ENCODE measurements at regions not wholly inside any gene's neighbourhood (a gene's known extent, or its start where the extent isn't known, plus 50 kb on each side); places are given as distances from the start of the nearest gene placed in this dataset.
"Not testable (repeated sequence)": the region's sequence is repeated elsewhere in the genome, so short reads cannot be mapped to it uniquely, and the experiment has no call there.

DNA sequence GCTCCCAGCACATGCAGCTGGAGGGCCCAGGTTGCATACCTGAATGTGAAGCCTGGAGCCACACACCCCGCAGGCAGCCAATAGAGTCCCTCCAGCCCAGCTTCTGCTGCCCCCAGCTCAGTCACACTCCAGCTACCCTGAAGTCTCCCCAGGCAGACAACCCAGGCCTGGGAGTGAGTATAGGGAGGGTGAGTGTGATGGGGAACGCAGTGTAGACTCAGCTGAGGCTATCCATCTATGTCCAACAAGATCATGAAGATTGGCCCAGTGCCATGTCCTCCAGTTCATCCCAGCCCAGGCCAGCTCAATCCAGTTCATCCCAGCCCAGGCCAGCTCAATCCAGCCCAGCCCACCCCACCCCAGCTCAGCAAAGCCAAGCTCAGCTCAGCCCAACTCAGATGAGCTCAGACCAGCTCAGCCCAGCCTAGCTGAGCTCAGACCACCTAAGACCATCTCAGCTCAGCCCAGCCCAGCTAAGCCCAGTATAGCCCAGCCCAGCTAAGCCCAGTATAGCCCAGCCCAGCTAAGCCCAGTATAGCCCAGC, 330.4 kb downstream of the TMEM121 start:
- H3K4me3 ChIP-seq = no peak overlapping the region
- no peaks in the 10 kb centered on the region for H3K27me3 ChIP-seq
- no peaks in the 10 kb centered on the region for H3K4me1 ChIP-seq
- 80 to 96% methylated on average over 2 of the region's 2 CpGs for WGBS, 2 donors
- no peak overlapping the region for H3K27ac ChIP-seq
- H3K9me3 ChIP-seq = no peaks in the 10 kb centered on the region
- peak; percentile 6 for DNase-seq
- intact Hi-C loops (cut with DNase I; ENCODE audit: low total_unique reads) = no loop called here
- no peak for TF ChIP-seq POLR2A (IDR thresholded peaks at IDR 0.05)
- TF ChIP-seq, protein P1, sequence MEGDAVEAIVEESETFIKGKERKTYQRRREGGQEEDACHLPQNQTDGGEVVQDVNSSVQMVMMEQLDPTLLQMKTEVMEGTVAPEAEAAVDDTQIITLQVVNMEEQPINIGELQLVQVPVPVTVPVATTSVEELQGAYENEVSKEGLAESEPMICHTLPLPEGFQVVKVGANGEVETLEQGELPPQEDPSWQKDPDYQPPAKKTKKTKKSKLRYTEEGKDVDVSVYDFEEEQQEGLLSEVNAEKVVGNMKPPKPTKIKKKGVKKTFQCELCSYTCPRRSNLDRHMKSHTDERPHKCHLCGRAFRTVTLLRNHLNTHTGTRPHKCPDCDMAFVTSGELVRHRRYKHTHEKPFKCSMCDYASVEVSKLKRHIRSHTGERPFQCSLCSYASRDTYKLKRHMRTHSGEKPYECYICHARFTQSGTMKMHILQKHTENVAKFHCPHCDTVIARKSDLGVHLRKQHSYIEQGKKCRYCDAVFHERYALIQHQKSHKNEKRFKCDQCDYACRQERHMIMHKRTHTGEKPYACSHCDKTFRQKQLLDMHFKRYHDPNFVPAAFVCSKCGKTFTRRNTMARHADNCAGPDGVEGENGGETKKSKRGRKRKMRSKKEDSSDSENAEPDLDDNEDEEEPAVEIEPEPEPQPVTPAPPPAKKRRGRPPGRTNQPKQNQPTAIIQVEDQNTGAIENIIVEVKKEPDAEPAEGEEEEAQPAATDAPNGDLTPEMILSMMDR (IDR thresholded peaks at IDR 0.05) = no peak
- no peaks in the 10 kb centered on the region for H3K36me3 ChIP-seq (ENCODE audit: low read depth, missing control alignments)

DNA sequence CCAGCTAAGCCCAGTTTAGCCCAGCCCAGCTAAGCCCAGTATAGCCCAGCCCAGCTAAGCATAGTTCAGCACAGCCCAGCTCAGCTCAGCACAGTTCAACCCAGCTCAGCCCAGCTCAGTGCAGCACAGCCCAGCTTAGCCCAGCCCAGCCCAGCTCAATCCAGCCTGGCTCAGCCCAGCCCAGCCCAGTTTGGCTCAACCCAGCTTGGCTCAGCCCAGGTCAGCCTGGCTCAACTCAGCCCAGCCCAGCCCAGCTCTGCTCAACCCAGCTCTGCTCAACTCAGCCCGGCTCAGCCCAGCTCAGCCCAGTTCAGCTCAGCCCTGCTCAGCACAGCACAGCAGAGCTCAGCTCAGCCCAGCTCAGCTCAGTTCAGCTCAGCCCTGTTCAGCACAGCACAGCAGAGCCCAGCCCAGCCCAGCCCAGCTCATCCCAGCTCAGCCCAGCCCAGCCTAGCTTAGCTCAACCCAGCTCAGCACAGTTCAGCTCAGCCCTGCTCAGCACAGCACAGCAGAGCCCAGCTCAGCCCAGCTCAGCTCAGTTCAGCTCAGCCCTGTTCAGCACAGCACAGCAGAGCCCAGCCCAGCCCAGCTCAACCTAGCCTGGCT, 330.9 kb downstream of the TMEM121 start:
- peak; percentile 9 for DNase-seq
- H3K4me1 ChIP-seq = no peaks in the 10 kb centered on the region
- intact Hi-C loops (cut with DNase I; ENCODE audit: low total_unique reads) = no loop called here
- no peaks in the 10 kb centered on the region for H3K9me3 ChIP-seq
- H3K27ac ChIP-seq = no peak overlapping the region
- no peaks in the 10 kb centered on the region for H3K36me3 ChIP-seq (ENCODE audit: low read depth, missing control alignments)
- 64% methylated on average over 1 of the region's 1 CpG; no CpG with 5 or more reads in 1 of the 2 donors for WGBS, 2 donors
- H3K4me3 ChIP-seq = no peak overlapping the region
- H3K27me3 ChIP-seq = no peaks in the 10 kb centered on the region
- TF ChIP-seq POLR2A (IDR thresholded peaks at IDR 0.05) = no peak
- TF ChIP-seq, protein P1 (IDR thresholded peaks at IDR 0.05) = no peak

DNA sequence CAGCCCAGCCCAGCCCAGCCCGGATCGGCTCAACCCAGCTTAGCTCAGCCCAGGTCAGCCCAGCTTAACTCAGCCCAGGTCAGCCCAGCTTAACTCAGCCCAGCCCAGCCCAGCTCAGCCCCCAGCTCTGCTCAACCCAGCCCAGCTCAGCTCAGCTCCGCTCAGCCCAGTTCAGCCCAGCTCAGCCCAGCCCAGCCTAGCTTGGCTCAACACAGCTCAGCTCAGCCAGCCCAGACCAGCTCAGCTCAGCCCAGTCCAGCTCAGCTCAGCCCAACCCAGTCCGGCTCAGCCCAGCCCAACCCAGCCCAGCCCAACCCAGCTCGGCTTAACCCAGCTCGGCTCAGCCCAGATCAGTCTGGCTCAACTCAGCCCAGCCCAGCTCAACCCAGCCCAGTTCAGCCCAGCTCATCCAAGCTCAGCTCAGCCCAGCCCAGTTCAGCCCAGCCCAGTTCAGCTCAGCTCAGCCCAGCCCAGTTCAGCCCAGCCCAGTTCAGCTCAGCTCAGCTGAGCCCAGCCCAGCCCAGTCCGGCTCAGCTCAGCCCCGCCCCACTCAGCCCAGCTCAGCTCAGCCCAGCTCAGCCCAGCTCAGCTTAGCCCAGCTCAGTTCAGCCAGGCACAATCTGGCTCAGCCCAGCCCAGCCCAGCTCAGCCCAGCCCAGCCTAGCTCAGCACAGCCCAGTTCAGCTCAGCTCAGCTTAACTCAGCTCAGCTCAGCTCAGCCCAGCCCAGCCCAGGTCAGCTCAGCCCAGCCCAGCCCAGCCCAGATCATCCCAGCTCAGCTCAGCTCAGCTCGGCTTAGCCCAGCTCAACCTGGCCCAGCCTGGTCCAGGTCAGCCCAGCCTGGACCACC, 331.7 kb downstream of the TMEM121 start:
- H3K4me1 ChIP-seq = no peaks in the 10 kb centered on the region
- intact Hi-C loops (cut with DNase I; ENCODE audit: low total_unique reads) = no loop called here
- H3K4me3 ChIP-seq = no peak overlapping the region
- H3K9me3 ChIP-seq = no peaks in the 10 kb centered on the region
- no peaks in the 10 kb centered on the region for H3K36me3 ChIP-seq (ENCODE audit: low read depth, missing control alignments)
- TF ChIP-seq POLR2A (IDR thresholded peaks at IDR 0.05) = no peak
- TF ChIP-seq, protein P1 (IDR thresholded peaks at IDR 0.05) = no peak
- peak; percentile 12 for DNase-seq
- no peaks in the 10 kb centered on the region for H3K27me3 ChIP-seq
- no peak overlapping the region for H3K27ac ChIP-seq
- WGBS, 2 donors = 82 to 100% methylated on average over 1 to 9 of the region's 9 CpGs

DNA sequence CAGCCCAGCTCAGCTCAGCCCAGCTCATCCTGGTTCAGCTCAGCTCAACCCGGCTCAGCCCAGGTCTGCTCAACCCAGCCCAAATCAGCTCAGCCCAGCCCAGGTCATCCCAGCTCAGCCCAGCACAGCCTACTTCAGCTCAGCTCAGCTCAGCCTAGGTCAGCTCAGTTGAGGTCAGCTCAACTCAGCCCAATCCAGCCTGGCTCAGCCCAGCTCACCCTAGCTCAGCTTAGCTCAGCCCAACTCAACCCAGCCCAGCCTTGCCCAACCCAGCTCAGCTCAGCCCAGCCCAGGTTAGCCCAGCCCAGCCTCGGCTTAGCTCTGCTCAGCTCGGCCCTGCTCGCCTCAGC, 332.3 kb downstream of the TMEM121 start:
- no peaks in the 10 kb centered on the region for H3K9me3 ChIP-seq
- no peak overlapping the region for H3K27ac ChIP-seq
- no peaks in the 10 kb centered on the region for H3K36me3 ChIP-seq (ENCODE audit: low read depth, missing control alignments)
- intact Hi-C loops (cut with DNase I; ENCODE audit: low total_unique reads) = no loop called here
- no peaks in the 10 kb centered on the region for H3K27me3 ChIP-seq
- WGBS, 2 donors = 94% methylated on average over 4 of the region's 4 CpGs; no CpG with 5 or more reads in 1 of the 2 donors
- no peaks in the 10 kb centered on the region for H3K4me1 ChIP-seq
- DNase-seq = peak; percentile 13
- H3K4me3 ChIP-seq = no peak overlapping the region
- TF ChIP-seq, protein P1 (IDR thresholded peaks at IDR 0.05) = no peak
- TF ChIP-seq POLR2A (IDR thresholded peaks at IDR 0.05) = no peak

DNA sequence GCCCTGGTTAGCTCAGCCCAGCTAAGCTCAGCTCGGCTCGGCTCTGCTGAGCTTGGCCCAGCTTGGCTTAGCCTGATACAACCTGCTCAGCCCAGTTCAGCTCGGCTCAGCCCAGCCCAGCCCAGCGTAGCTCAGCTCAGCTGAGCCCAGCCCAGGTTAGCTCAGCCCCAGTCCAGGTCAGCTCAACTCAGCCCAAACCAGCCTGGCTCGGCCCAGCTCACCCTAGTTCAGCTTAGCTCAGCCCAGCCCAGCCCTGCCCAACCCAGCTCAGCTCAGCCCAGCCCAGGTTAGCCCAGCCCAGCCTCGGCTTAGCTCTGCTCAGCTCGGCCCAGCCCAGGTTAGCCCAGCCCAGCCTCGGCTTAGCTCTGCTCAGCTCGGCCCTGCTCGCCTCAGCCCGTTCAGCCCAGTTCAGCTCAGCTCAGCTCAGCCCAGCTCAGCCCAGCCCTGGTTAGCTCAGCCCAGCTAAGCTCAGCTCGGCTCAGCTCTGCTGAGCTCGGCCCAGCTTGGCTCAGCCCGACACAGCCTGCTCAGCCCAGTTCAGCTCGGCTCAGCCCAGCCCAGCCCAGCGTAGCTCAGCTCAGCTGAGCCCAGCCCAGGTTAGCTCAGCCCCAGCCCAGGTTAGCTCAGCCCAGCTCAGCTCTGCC, 332.8 kb downstream of the TMEM121 start:
- H3K36me3 ChIP-seq (ENCODE audit: low read depth, missing control alignments); H3K4me1 ChIP-seq; H3K4me3 ChIP-seq; H3K9me3 ChIP-seq; intact Hi-C loops (cut with DNase I; ENCODE audit: low total_unique reads); H3K27me3 ChIP-seq; H3K27ac ChIP-seq: not testable (repeated sequence)
- peak; percentile 7 for DNase-seq
- WGBS, 2 donors = 77 to 82% methylated on average over 13 to 16 of the region's 16 CpGs

Measured in testis (tissue), 2 donors.